ENCODE measurements at regions not wholly inside any gene's neighbourhood (a gene's known extent, or its start where the extent isn't known, plus 50 kb on each side); places are given as distances from the start of the nearest gene placed in this dataset.

GRCh38 chr4:86543080-86543479, 51.0 kb upstream of the PTPN13 start:
- no peak for FAIRE-seq

GRCh38 chr4:86543560-86544309, 50.4 kb upstream of the PTPN13 start:
- DNase-seq (ENCODE audit: insufficient read length, low spot score), result no peak
- FAIRE-seq, result no peak

More at GRCh38 chr4:86543080-86543479, 51.0 kb upstream of the PTPN13 start:
- no peak for TF ChIP-seq POLR2AphosphoS5 (IDR thresholded peaks at IDR 0.05; ENCODE audit: low read depth, low read length)
- no peak for TF ChIP-seq POLR2A (IDR thresholded peaks at IDR 0.05; ENCODE audit: low read depth, low read length)
- no peak for TF ChIP-seq TAF1 (IDR thresholded peaks at IDR 0.05; ENCODE audit: low read depth, low read length)
- no peak for TF ChIP-seq SPI1 (IDR thresholded peaks at IDR 0.05; ENCODE audit: low read depth, low read length)
- TF ChIP-seq POU2F2 (IDR thresholded peaks at IDR 0.05; ENCODE audit: low read depth, low read length), result no peak
- no peak for TF ChIP-seq PAX5 (IDR thresholded peaks at IDR 0.05; ENCODE audit: insufficient read depth, low read length, severe bottlenecking)
- DNase-seq (ENCODE audit: insufficient read length, low spot score), result no peak

GRCh38 chr4:86544310-86544966, 49.7 kb upstream of the PTPN13 start:
- DNase-seq (ENCODE audit: insufficient read length, low spot score) (no peak), FAIRE-seq (peak; percentile 65)
- TF ChIP-seq TAF1 (IDR thresholded peaks at IDR 0.05; ENCODE audit: low read depth, low read length) (no peak), SPI1 (IDR thresholded peaks at IDR 0.05; ENCODE audit: low read depth, low read length) (0 out of 2 replicates have a peak, but pooled peaks have one; percentile 8), POU2F2 (IDR thresholded peaks at IDR 0.05; ENCODE audit: low read depth, low read length) (no peak)

More at GRCh38 chr4:86543560-86544309, 50.4 kb upstream of the PTPN13 start:
- TF ChIP-seq POU2F2 (IDR thresholded peaks at IDR 0.05; ENCODE audit: low read depth, low read length), result no peak
- no peak for TF ChIP-seq SPI1 (IDR thresholded peaks at IDR 0.05; ENCODE audit: low read depth, low read length)
- no peak for TF ChIP-seq POLR2AphosphoS5 (IDR thresholded peaks at IDR 0.05; ENCODE audit: low read depth, low read length)
- no peak for TF ChIP-seq POLR2A (IDR thresholded peaks at IDR 0.05; ENCODE audit: low read depth, low read length)
- TF ChIP-seq TAF1 (IDR thresholded peaks at IDR 0.05; ENCODE audit: low read depth, low read length), result no peak
- TF ChIP-seq PAX5 (IDR thresholded peaks at IDR 0.05; ENCODE audit: insufficient read depth, low read length, severe bottlenecking), result no peak
